ENCODE measurements at regions not wholly inside any gene's neighbourhood (a gene's known extent, or its start where the extent isn't known, plus 50 kb on each side); places are given as distances from the start of the nearest gene placed in this dataset.

DNA sequence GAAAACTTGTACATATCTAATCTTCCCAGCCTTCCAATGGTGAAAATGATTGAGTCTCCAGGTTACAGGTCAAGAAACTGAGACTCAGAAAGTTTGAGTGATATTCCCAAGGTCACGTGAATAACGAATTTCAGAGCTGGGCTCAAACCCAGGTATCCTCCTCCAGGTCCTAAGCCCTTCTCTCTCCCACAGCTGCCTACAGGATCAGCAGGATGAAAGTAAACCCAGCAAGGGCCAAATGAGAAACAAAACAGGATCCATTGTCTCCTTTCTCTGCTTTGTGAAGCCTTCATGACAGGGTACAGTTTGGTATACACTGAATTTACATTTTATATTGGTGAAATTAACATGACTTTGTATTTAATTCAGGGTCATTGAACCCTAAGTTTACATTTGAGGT, 208.1 kb downstream of the RBM26 start:
- no peak overlapping the region for H3K4me2 ChIP-seq (replicated peaks; ENCODE audit: extremely low read depth, low read length, poor library complexity, severe bottlenecking)
- no peaks in the 10 kb centered on the region for H3K9me3 ChIP-seq (replicated peaks in 1 of 2; ENCODE audit: control insufficient read depth in 1 of 2, insufficient read depth in 1 of 2, low read length in 2 of 2)
- H3K4me1 Mint-ChIP-seq = peaks cover 17% of the 10 kb centered on the region
- peaks cover 8 to 26% (median 25%) of the 10 kb centered on the region in 3 donors for H3K27me3 Mint-ChIP-seq (ENCODE audit: low read depth in 3 of 3)
- H2AFZ ChIP-seq (ENCODE audit: insufficient read depth, low read depth, low read length, poor library complexity, severe bottlenecking) = no peak overlapping the region
- no peak overlapping the region for H3K9ac ChIP-seq (ENCODE audit: insufficient read depth, low read length, poor library complexity, severe bottlenecking)
- no peak overlapping the region for H3K27ac ChIP-seq (ENCODE audit: low read depth in 1 of 2, low read length in 2 of 2)
- no peak for TF ChIP-seq CTCF (IDR thresholded peaks at IDR 0.05)
- no peak overlapping the region for H3K4me3 ChIP-seq (replicated peaks in 1 of 3; ENCODE audit: low read depth in 2 of 3, low read length in 3 of 3)
- no peak overlapping the region for H3K27ac Mint-ChIP-seq
- H3K4me1 ChIP-seq (ENCODE audit: control insufficient read depth in 1 of 2, insufficient read depth in 2 of 2, low read length in 2 of 2) = peaks cover 10 to 11% of the 10 kb centered on the region in 2 donors
- no peak for DNase-seq
- peaks cover 0 to 8% (median 4%) of the 10 kb centered on the region in 7 donors for H3K9me3 Mint-ChIP-seq
- H3K79me2 ChIP-seq (ENCODE audit: insufficient read depth, low read length) = no peaks in the 10 kb centered on the region
- intact Hi-C loops (cut with micrococcal nuclease) = no loop called here
- no peaks in the 10 kb centered on the region for H4K20me1 ChIP-seq (ENCODE audit: insufficient read depth, low read length)
- WGBS (ENCODE audit: insufficient coverage) = no CpG with 5 or more reads among the region's 2 CpGs
- H3K36me3 Mint-ChIP-seq = no peaks in the 10 kb centered on the region
- no peaks in the 10 kb centered on the region for H3K36me3 ChIP-seq (replicated peaks in 1 of 2; ENCODE audit: control insufficient read depth in 1 of 2, insufficient read depth in 2 of 2, low read length in 2 of 2)
- peaks cover 12 to 25% of the 10 kb centered on the region in 2 donors for H3K27me3 ChIP-seq (ENCODE audit: control insufficient read depth in 2 of 2, insufficient read depth in 2 of 2, low read length in 2 of 2)
- no peak overlapping the region for H3K4me3 Mint-ChIP-seq

GRCh38 chr13:79196843-79197242, 209.2 kb downstream of the RBM26 start:
- Histone ChIP-seq H4K20me1 (ENCODE audit: insufficient read depth, low read length) (no peaks in the 10 kb centered on the region), H3K4me2 (replicated peaks; ENCODE audit: extremely low read depth, low read length, poor library complexity, severe bottlenecking) (no peak overlapping the region), H3K9me3 (replicated peaks in 1 of 2; ENCODE audit: control insufficient read depth in 1 of 2, insufficient read depth in 1 of 2, low read length in 2 of 2) (no peaks in the 10 kb centered on the region), H3K27ac (ENCODE audit: low read depth in 1 of 2, low read length in 2 of 2) (no peak overlapping the region), H3K9ac (ENCODE audit: insufficient read depth, low read length, poor library complexity, severe bottlenecking) (no peak overlapping the region), H2AFZ (ENCODE audit: insufficient read depth, low read depth, low read length, poor library complexity, severe bottlenecking) (no peak overlapping the region), H3K79me2 (ENCODE audit: insufficient read depth, low read length) (no peaks in the 10 kb centered on the region), H3K4me1 (ENCODE audit: control insufficient read depth in 1 of 2, insufficient read depth in 2 of 2, low read length in 2 of 2) (peaks cover 14 to 16% of the 10 kb centered on the region in 2 donors), H3K27me3 (ENCODE audit: control insufficient read depth in 2 of 2, insufficient read depth in 2 of 2, low read length in 2 of 2) (peaks cover 17 to 30% of the 10 kb centered on the region in 2 donors), H3K4me3 (replicated peaks in 1 of 3; ENCODE audit: low read depth in 2 of 3, low read length in 3 of 3) (no peak overlapping the region), H3K36me3 (replicated peaks in 1 of 2; ENCODE audit: control insufficient read depth in 1 of 2, insufficient read depth in 2 of 2, low read length in 2 of 2) (no peaks in the 10 kb centered on the region)
- WGBS (ENCODE audit: insufficient coverage) = 77% methylated on average over 2 of the region's 3 CpGs
- peaks cover 0 to 6% (median 4%) of the 10 kb centered on the region in 7 donors for H3K9me3 Mint-ChIP-seq
- H3K4me1 Mint-ChIP-seq = peaks cover 19% of the 10 kb centered on the region
- peaks cover 10 to 31% (median 28%) of the 10 kb centered on the region in 3 donors for H3K27me3 Mint-ChIP-seq (ENCODE audit: low read depth in 3 of 3)
- intact Hi-C loops (cut with micrococcal nuclease) = no loop called here
- no peak for DNase-seq
- no peak for TF ChIP-seq CTCF (IDR thresholded peaks at IDR 0.05)
- no peaks in the 10 kb centered on the region for H3K36me3 Mint-ChIP-seq
- no peak overlapping the region for H3K4me3 Mint-ChIP-seq
- H3K27ac Mint-ChIP-seq = no peak overlapping the region

Measured in CD14-positive monocyte (primary cell).